Keratinocyte (primary cell): ENCODE measurements at regions not wholly inside any gene's neighbourhood (a gene's known extent, or its start where the extent isn't known, plus 50 kb on each side); places are given as distances from the start of the nearest gene placed in this dataset.

Experiments used
- CTCF ChIP-seq, 3 experiments: IDR thresholded peaks in 1 of 3; conservative IDR thresholded peaks in 1 of 3; optimal IDR thresholded peaks in 1 of 3; 2 replicates in 2 of 3; 3 replicates in 1 of 3; pipeline versions ENCODE3 to v1.5.1; 2011; ENCODE audit warnings: low read length in 3 of 3, mild to moderate bottlenecking in 3 of 3, moderate library complexity in 2 of 3, control low read depth in 1 of 3, inconsistent platforms in 1 of 3; ENCODE audit not compliant: insufficient read depth in 2 of 3; ENCODE audit errors: extremely low read depth in 1 of 3
- EZH2 ChIP-seq: IDR thresholded peaks from one replicate; pipeline ENCODE4 v1.6.1; 2012; ENCODE audit warnings: inconsistent platforms, mild to moderate bottlenecking, low read length, moderate library complexity

DNA sequence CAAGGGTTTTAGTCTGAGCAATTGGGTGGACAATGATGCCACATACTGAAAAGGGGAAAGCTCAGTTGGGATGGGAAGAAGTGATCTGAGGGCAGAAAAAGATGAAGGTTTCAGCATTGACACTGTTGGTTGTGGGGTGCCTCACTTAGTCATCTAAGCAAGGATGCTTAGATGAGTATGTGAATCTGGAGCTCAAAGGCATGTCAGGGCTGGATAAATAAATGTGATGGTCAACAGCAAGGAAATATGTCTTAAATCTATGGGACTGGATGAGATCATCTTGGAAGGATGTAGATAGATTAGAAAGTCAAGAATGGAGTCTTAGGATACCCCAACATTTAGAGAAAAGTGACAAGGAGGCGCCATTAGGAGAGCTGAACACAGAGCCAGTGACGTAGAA, 114.6 kb downstream of the ZBTB18 start:
- TF ChIP-seq CTCF (optimal IDR thresholded peaks at IDR 0.05 in 1 of 3, IDR thresholded peaks at IDR 0.05 in 1 of 3, conservative IDR thresholded peaks at IDR 0.05 in 1 of 3; ENCODE audit: extremely low read depth in 1 of 3, insufficient read depth in 2 of 3, low read length in 3 of 3) (no peak), EZH2 (no peak)
